Lung (tissue), 11 donors: ENCODE measurements at regions not wholly inside any gene's neighbourhood (a gene's known extent, or its start where the extent isn't known, plus 50 kb on each side); places are given as distances from the start of the nearest gene placed in this dataset.

Source experiments
- ATAC-seq: fragments of 200-7000 bp; cut with Tn5 transposase; one replicate; pipeline ENCODE4 v1.9.1; 2020; ENCODE audit warnings: moderate number of reproducible peaks; ENCODE audit not compliant: insufficient read depth, low FRiP score
- DNase-seq, 3 donors: peaks; one replicate each; pipeline ENCODE4 v3.0.0-alpha.2; 2013 to 2017
- H3K27ac ChIP-seq, 2 donors: one replicate each; pipeline ENCODE4 v1.5.1; 2013; ENCODE audit warnings: mild to moderate bottlenecking in 2 of 2, moderate library complexity in 2 of 2, control low read depth in 1 of 2, inconsistent platforms in 1 of 2, low read depth in 1 of 2, low read length in 1 of 2
- H3K27me3 ChIP-seq, 3 donors: one replicate each; pipeline ENCODE4 v1.5.1; 2013; ENCODE audit warnings: low read length in 2 of 3; ENCODE audit not compliant: control insufficient read depth in 3 of 3, insufficient read depth in 3 of 3
- H3K36me3 ChIP-seq, 4 donors: one replicate each; pipeline ENCODE4 v1.5.1; 2013; ENCODE audit warnings: low read length in 4 of 4, mild to moderate bottlenecking in 1 of 4, moderate library complexity in 1 of 4; ENCODE audit not compliant: control insufficient read depth in 4 of 4, insufficient read depth in 4 of 4
- H3K4me1 ChIP-seq, 5 donors: one replicate each; pipeline ENCODE4 v1.5.1; 2013; ENCODE audit warnings: low read length in 5 of 5, mild to moderate bottlenecking in 2 of 5, moderate library complexity in 1 of 5; ENCODE audit not compliant: control insufficient read depth in 5 of 5, insufficient read depth in 5 of 5
- H3K4me3 ChIP-seq: one replicate; pipeline ENCODE4 v1.5.1; 2013; ENCODE audit warnings: mild to moderate bottlenecking, control low read depth, moderate library complexity
- H3K9ac ChIP-seq, 2 donors: one replicate each; pipeline ENCODE4 v1.5.1; 2013; ENCODE audit warnings: low read length in 2 of 2, control low read depth in 1 of 2; ENCODE audit not compliant: insufficient read depth in 1 of 2
- H3K9me3 ChIP-seq, 4 donors: one replicate each; pipeline ENCODE4 v1.5.1; 2013; ENCODE audit warnings: low read length in 3 of 4, mild to moderate bottlenecking in 1 of 4, moderate library complexity in 1 of 4; ENCODE audit not compliant: control insufficient read depth in 4 of 4, insufficient read depth in 3 of 4
- CTCF ChIP-seq: IDR thresholded peaks from 2 replicates; pipeline ENCODE4 v1.5.1; 2012; ENCODE audit warnings: mild to moderate bottlenecking; ENCODE audit errors: control extremely low read depth, extremely low read depth
- WGBS, 2 donors: extraction: QIAGEN DNeasy Blood & Tissue Kit; methylation state at CpG; one replicate each; pipeline ENCODE4 v1.1.7; 2013; 5-methylcytosine and 5-hydroxymethylcytosine counted together
- donor health status: control.
- donor health status: control.
- donor health status: Bipolar disorder and iron deficiency.
- donor health status: healthy.
- donor health status: DM: yes; HTN: yes; CAD: no.

DNA sequence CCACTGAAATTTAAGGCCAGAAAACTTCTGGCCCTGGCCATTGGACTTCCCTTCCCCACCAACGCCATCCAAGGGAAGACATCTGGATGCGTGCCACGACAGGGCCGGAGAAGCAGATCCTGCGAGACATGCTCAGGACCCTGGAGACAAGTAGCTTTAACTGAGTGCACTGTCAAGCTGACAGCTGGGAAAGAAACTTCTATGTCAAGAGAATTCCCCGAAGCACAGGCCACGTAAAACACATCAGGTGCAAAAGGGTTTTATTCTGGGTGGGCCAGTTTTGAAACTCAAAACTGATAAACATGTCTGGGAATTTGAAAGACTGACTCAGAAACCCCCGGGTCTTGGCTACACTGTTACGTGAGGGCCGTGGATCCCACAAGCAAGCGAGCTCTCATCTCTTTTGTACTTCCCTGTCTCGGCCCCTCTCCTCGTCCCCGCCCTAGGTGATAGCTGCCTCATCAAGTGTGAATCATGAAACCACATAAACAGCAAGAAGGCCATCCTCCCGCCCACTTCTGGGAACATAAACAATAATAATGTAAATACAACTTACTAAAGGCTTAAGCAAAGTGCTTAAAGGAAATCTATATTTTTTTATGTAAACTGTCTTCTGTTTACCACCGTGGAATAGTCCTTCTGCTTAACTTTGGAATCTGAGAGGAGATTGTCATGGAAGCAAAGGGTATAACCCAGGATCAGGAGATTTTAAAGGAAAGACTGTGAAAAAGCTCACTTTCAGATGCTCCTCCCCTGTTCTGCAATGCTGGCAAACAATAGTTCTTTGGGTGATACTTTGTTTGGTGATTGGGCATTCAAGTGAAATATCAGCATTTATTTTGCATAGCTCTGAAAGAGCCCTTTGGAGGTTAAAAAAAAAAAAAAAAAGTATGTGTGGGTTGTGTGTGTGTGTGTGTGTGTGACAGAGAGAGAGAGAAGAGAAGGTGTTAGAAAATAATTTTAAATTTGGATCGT lies 406.0 kb upstream of the MAF start:
- H3K9me3 ChIP-seq = peaks cover 0 to 4% (median 0%) of the 10 kb centered on the region in 4 donors
- no peak for ATAC-seq
- H3K9ac ChIP-seq = no peak overlapping the region
- DNase-seq = peak; percentile 43 to 80 (median 61)
- H3K36me3 ChIP-seq = no peaks in the 10 kb centered on the region
- peaks cover 0 to 10% (median 0%) of the 10 kb centered on the region in 5 donors for H3K4me1 ChIP-seq
- no peak for TF ChIP-seq CTCF
- H3K27me3 ChIP-seq = no peaks in the 10 kb centered on the region
- 63 to 77% methylated on average over 17 of the region's 17 CpGs for WGBS, 2 donors
- H3K4me3 ChIP-seq = no peak overlapping the region
- peak overlapping the region in 1 of 2 donors; percentile 39 for H3K27ac ChIP-seq

DNA sequence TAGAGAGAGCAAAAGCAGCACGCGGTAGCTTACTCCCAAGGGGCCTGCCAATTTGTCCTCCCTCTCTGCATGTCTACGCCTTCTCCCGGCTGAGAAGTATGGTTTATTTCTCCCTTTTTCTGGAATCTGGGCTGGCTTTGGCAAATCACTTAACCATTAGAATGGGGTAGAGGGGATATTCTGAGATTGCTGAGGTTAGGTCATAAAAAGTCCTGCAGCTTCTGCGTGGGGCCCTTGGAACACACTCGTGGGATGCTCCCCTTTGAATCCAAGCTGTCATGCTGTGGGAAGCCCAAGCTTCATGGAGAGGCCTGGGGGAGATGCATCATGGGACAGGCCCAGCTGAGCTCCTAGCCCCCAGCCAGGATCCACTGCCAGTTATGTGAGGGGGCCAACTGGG lies 403.6 kb upstream of the MAF start:
- no peaks in the 10 kb centered on the region for H3K36me3 ChIP-seq
- 93 to 99% methylated on average over 6 of the region's 6 CpGs for WGBS, 2 donors
- H3K4me1 ChIP-seq = peaks cover 0 to 10% (median 0%) of the 10 kb centered on the region in 5 donors
- no peak overlapping the region for H3K9ac ChIP-seq
- no peak for TF ChIP-seq CTCF
- H3K4me3 ChIP-seq = no peak overlapping the region
- ATAC-seq (no peak), DNase-seq (no peak)
- H3K27me3 ChIP-seq = no peaks in the 10 kb centered on the region
- H3K9me3 ChIP-seq = peaks cover 0 to 4% (median 0%) of the 10 kb centered on the region in 4 donors
- no peak overlapping the region for H3K27ac ChIP-seq

DNA sequence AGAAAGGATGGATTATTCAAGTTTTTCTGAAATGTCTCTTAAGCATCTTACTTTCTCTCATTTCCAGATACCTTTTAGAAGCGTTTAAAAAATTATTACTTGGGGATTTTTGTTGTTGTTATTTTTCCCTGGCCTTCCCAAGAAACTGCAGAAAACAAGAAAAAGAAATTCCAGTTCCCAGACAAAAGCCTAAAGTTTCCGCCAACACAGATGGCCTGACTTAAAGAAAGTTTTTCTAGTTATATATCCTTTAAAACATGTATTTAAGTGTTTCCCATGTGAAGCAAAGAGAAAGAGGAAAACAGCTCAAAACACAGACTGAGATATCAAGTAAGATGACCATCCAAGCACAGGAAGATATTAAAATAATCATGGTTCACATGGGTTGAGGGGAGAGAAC lies 401.7 kb upstream of the MAF start:
- WGBS, 2 donors = 88 to 95% methylated on average over 2 of the region's 2 CpGs
- no peak for TF ChIP-seq CTCF
- Histone ChIP-seq H3K27me3 (no peaks in the 10 kb centered on the region), H3K9me3 (peaks cover 0 to 4% (median 0%) of the 10 kb centered on the region in 4 donors), H3K4me1 (peaks cover 0 to 10% (median 0%) of the 10 kb centered on the region in 5 donors), H3K9ac (no peak overlapping the region), H3K4me3 (no peak overlapping the region), H3K27ac (no peak overlapping the region), H3K36me3 (no peaks in the 10 kb centered on the region)
- DNase-seq (no peak), ATAC-seq (no peak)
